HEK293T (cell line): ENCODE measurements at regions not wholly inside any gene's neighbourhood (a gene's known extent, or its start where the extent isn't known, plus 50 kb on each side); places are given as distances from the start of the nearest gene placed in this dataset.

Experiments used
- CTCF ChIA-PET: fragments of 350-600 bp; formaldehyde crosslinking; extraction: SDS; loops from one replicate; lab custom pipeline; 2021; ENCODE audit warnings: antibody characterized with exemption, inconsistent platforms; lab: Yijun Ruan, JAX
- POLR2A ChIA-PET: fragments of 350-600 bp; formaldehyde crosslinking; extraction: SDS; loops from one replicate; lab custom pipeline; 2020; ENCODE audit warnings: antibody characterized with exemption, inconsistent platforms; lab: Yijun Ruan, JAX
- DNase-seq: peaks from one replicate; pipeline ENCODE4 v3.0.0; 2012; ENCODE audit warnings: mixed read lengths; ENCODE audit errors: extremely low spot score
- ARNT ChIP-seq: fragments of 450-650 bp; IDR thresholded peaks from 2 replicates; pipeline ENCODE4 v1.6.1; 2017; ENCODE audit warnings: mild to moderate bottlenecking
- BHLHE40 ChIP-seq: fragments of 450-650 bp; IDR thresholded peaks from 2 replicates; pipeline ENCODE4 v1.6.1; 2016; ENCODE audit warnings: mild to moderate bottlenecking, moderate library complexity, borderline replicate concordance
- CTBP1 ChIP-seq: fragments of 450-650 bp; IDR thresholded peaks from 2 replicates; pipeline ENCODE4 v1.6.1; 2016; ENCODE audit warnings: borderline replicate concordance
- ELF4 ChIP-seq: fragments of 450-650 bp; IDR thresholded peaks from 2 replicates; pipeline ENCODE4 v1.6.1; 2017; ENCODE audit warnings: antibody characterized with exemption
- FOXA1 ChIP-seq: fragments of 450-650 bp; IDR thresholded peaks from 2 replicates; pipeline ENCODE4 v1.6.1; 2016; ENCODE audit warnings: mild to moderate bottlenecking
- FOXK2 ChIP-seq: fragments of 450-650 bp; IDR thresholded peaks from 2 replicates; pipeline ENCODE4 v1.6.1; 2016; ENCODE audit warnings: mild to moderate bottlenecking
- FOXM1 ChIP-seq: fragments of 450-650 bp; IDR thresholded peaks from 2 replicates; pipeline ENCODE4 v1.6.1; 2017; ENCODE audit warnings: mild to moderate bottlenecking, borderline replicate concordance
- HDGF ChIP-seq: fragments of 450-650 bp; IDR thresholded peaks from 2 replicates; pipeline ENCODE4 v1.6.1; 2017; ENCODE audit warnings: antibody characterized with exemption, borderline replicate concordance
- L3MBTL2 ChIP-seq: fragments of 450-650 bp; conservative IDR thresholded peaks from 2 replicates; pipeline ENCODE4 v1.6.1; 2016; ENCODE audit warnings: mild to moderate bottlenecking
- LEF1 ChIP-seq: fragments of 450-650 bp; IDR thresholded peaks from 2 replicates; pipeline ENCODE4 v1.6.1; 2017; ENCODE audit warnings: mild to moderate bottlenecking, borderline replicate concordance
- NFRKB ChIP-seq: fragments of 450-650 bp; IDR thresholded peaks from 2 replicates; pipeline ENCODE4 v1.6.1; 2016; ENCODE audit warnings: mild to moderate bottlenecking, moderate library complexity
- SP1 ChIP-seq: fragments of 450-650 bp; IDR thresholded peaks from 2 replicates; pipeline ENCODE4 v1.6.1; 2017
- SUZ12 ChIP-seq: fragments of 450-650 bp; IDR thresholded peaks from 2 replicates; pipeline ENCODE4 v1.6.1; 2016; ENCODE audit warnings: mild to moderate bottlenecking
- TARDBP ChIP-seq: fragments of 450-650 bp; IDR thresholded peaks from 2 replicates; pipeline ENCODE4 v1.6.1; 2016
- ZNF384 ChIP-seq: fragments of 450-650 bp; IDR thresholded peaks from 2 replicates; pipeline ENCODE4 v1.6.1; 2016
- TF ChIP-seq, protein P1 (sequence below): fragments of 450-650 bp; IDR thresholded peaks from 2 replicates; pipeline ENCODE4 v1.6.1; 2016

DNA sequence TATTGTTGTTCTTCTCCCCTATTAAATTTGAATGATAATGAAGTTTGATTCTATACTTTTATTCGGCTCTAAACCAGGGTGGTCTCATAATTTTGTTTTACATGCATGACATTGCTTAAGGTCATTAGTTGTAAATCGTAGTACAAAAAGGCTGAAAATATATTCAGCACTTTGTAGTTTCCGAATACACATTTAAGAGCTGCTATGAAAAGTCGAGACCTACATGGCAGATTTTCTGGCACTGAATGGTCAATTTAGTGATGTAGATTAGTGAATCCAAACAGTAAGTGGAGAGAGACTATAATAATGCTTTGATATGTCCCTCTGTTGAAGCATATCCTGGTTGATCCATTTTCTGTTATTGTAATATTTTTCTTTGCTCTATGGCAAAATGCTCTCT lies 254.0 kb upstream of the SOX2 start:
- ChIA-PET CTCF (no interaction called here), POLR2A (no interaction called here)
- DNase-seq, result no peak
- TF ChIP-seq ELF4 (no peak), FOXM1 (no peak), L3MBTL2 (no peak), HDGF (no peak)

DNA sequence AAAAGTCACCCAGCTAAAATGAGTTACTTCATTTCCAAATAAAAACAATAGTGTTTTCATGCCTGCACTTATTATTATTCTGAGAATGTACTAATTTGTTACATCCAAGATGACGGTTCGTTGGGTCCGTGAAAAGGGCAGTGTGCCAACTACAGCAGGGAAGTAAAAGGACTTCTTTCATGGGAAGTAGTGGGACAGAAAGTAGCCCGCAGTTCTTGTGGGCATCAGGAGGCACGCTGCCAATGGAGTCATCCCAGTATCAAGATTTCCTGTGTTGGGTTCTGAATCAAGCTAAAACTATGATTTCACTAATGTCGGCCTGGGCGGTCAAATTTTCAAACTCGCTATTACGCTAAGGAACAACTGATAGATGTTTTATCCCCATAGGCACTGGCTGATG lies 254.5 kb upstream of the SOX2 start:
- ChIA-PET CTCF (no interaction called here), POLR2A (no interaction called here)
- no peak for TF ChIP-seq HDGF
- TF ChIP-seq SP1, result no peak
- TF ChIP-seq FOXK2, result no peak
- TF ChIP-seq CTBP1, result no peak
- no peak for TF ChIP-seq ZNF384
- no peak for DNase-seq

DNA sequence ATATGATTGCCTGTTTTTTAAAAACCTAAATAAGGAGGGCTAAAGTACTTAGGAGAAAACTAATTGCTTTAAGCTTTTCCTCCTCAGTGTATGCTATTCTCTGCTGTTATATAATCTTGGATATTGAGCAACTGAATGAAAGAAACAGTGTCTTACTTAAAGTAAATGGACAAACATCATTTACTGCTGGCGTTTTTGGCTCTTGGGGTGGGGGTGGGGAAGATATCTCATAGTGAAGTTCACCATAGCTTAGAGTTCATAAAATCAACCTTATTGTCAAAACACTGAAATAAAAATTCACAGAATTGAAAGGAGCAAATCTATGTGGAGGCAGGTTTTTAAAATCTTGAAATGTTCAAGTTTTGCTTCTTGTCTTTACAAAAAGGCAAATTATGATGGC lies 256.4 kb upstream of the SOX2 start:
- POLR2A ChIA-PET, result no interaction called here
- CTCF ChIA-PET, result no interaction called here

DNA sequence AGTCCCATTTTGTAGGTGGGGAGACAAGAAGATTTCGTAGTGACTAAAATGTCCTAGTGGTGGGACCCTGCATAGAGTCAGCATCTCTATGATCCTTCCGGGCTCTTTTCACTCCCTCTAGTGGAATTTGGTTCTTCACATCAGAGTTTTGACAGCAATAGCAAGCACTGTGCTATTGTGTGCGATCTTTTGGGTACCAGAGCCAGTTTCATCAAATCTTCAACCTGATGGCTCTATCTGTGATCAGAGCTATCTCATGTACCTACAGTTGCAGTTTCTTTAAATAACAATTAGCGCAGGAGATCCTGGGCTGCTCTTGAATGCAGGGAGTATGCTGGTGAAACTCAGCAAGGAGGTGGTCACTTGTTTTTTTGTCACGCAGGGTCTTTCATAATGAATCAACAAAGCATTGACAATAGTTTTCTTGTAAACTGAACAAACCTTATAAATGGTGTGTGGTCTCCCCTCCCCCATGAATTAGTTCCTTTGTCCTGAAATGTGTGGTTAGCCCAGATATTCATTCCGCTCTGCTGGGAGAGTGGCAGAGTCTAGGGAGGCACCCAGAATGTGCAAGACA lies 257.2 kb upstream of the SOX2 start:
- no peak for DNase-seq

More for the DNA sequence above, 256.4 kb upstream of the SOX2 start:
- TF ChIP-seq NFRKB (no peak), ZNF384 (no peak), ARNT (no peak), FOXM1 (no peak), ELF4 (no peak), L3MBTL2 (no peak), SUZ12 (no peak), SP1 (no peak), FOXA1 (no peak), HDGF (no peak), FOXK2 (no peak)
- TF ChIP-seq, protein P1, sequence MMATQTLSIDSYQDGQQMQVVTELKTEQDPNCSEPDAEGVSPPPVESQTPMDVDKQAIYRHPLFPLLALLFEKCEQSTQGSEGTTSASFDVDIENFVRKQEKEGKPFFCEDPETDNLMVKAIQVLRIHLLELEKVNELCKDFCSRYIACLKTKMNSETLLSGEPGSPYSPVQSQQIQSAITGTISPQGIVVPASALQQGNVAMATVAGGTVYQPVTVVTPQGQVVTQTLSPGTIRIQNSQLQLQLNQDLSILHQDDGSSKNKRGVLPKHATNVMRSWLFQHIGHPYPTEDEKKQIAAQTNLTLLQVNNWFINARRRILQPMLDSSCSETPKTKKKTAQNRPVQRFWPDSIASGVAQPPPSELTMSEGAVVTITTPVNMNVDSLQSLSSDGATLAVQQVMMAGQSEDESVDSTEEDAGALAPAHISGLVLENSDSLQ, result no peak
- no peak for DNase-seq

GRCh38 chr3:181446741-181447140 lies 265.0 kb upstream of the SOX2 start:
- TF ChIP-seq FOXA1 (no peak), LEF1 (no peak), ARNT (no peak), ZNF384 (no peak), CTBP1 (no peak), NFRKB (no peak), FOXM1 (no peak), SP1 (no peak), HDGF (no peak), L3MBTL2 (no peak), TARDBP (no peak), ELF4 (no peak), SUZ12 (no peak), FOXK2 (no peak)
- TF ChIP-seq, protein P1, result no peak
- CTCF ChIA-PET, result no interaction called here
- DNase-seq, result no peak
- POLR2A ChIA-PET, result no interaction called here

More for the DNA sequence above, 257.2 kb upstream of the SOX2 start:
- no peak for TF ChIP-seq FOXA1
- no peak for TF ChIP-seq L3MBTL2
- no peak for TF ChIP-seq BHLHE40
- TF ChIP-seq CTBP1, result no peak
- no peak for TF ChIP-seq FOXK2
- TF ChIP-seq, protein P1, result no peak
- TF ChIP-seq SP1, result no peak
- no peak for TF ChIP-seq FOXM1
- no peak for TF ChIP-seq HDGF
- no peak for TF ChIP-seq ZNF384
- TF ChIP-seq LEF1, result no peak
- ChIA-PET POLR2A (no interaction called here), CTCF (no interaction called here)

- CTCF ChIA-PET, result interaction anchor here (0.6 kb wide), 1 partner anchor 1732 kb away, joined by 3 read pairs; no protein-coding TSS in a partner anchor
Measured at GRCh38 chr3:181442066-181442465, 269.7 kb upstream of the SOX2 start.

DNA sequence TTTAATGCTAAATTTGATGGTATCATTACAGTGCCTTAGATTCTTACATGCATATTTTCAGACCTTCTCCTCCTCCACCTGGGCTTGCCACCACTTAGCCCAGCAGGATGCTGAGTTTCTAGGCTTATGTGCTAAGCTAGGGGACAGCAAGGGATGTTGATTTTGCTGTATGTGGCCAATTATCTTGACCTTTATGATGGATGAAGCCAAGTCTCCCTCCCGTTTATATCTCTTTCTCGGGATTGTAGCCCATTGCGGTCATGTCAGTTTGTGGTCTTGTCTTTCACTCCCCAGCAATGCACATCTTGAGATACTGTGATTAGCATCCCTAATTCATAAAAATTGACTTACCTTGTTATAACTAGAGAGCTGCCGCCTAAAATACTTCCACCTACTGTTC lies 278.7 kb upstream of the SOX2 start:
- no peak for TF ChIP-seq SUZ12
- no peak for TF ChIP-seq BHLHE40
- no peak for TF ChIP-seq FOXA1
- no peak for TF ChIP-seq L3MBTL2
- TF ChIP-seq ELF4, result no peak
- TF ChIP-seq CTBP1, result no peak
- no peak for TF ChIP-seq ZNF384
- TF ChIP-seq TARDBP, result no peak
- TF ChIP-seq, protein P1, result no peak
- TF ChIP-seq SP1, result no peak
- no peak for TF ChIP-seq LEF1
- no peak for TF ChIP-seq ARNT
- no peak for TF ChIP-seq HDGF
- no peak for TF ChIP-seq FOXM1
- TF ChIP-seq FOXK2, result no peak
- no peak for TF ChIP-seq NFRKB
- DNase-seq, result no peak
- CTCF ChIA-PET, result no interaction called here
- POLR2A ChIA-PET, result no interaction called here

More at GRCh38 chr3:181442066-181442465, 269.7 kb upstream of the SOX2 start:
- TF ChIP-seq CTBP1 (no peak), LEF1 (no peak), FOXK2 (no peak), ARNT (no peak), FOXA1 (no peak)
- POLR2A ChIA-PET, result no interaction called here
- DNase-seq, result no peak
